Lower leg skin (tissue), 4 donors: ENCODE measurements at regions not wholly inside any gene's neighbourhood (a gene's known extent, or its start where the extent isn't known, plus 50 kb on each side); places are given as distances from the start of the nearest gene placed in this dataset.
"Not testable (repeated sequence)": the region's sequence is repeated elsewhere in the genome, so short reads cannot be mapped to it uniquely, and the experiment has no call there.

ENCODE experiments used
- DNase-seq, 2 donors: peaks; one replicate each; pipeline ENCODE4 v3.0.0-alpha.2; 2019; ENCODE audit warnings: low spot score in 2 of 2
- H3K4me3 ChIP-seq: fragments of 200-600 bp; sonication (generic); 2 replicates; pipeline ENCODE4 v1.5.1; 2017; ENCODE audit warnings: mild to moderate bottlenecking, low read depth; ENCODE audit not compliant: poor library complexity, severe bottlenecking
- POLR2A ChIP-seq, 2 donors: fragments of 450-650 bp; IDR thresholded peaks; one replicate each; pipeline ENCODE4 v1.6.1; 2016 to 2017; ENCODE audit warnings: antibody characterized with exemption in 2 of 2, mild to moderate bottlenecking in 1 of 2, moderate library complexity in 1 of 2
- WGBS, 2 donors: methylation state at CpG; one replicate each; pipeline ENCODE4 v1.1.5; 2018; 5-methylcytosine and 5-hydroxymethylcytosine counted together
- intact Hi-C: fragments of 100-400 bp; cut with DNase I; formaldehyde crosslinking; loops from one replicate; pipeline ENCODE4 v1.15.0; 2023; ENCODE audit warnings: low total_unique reads
- TF ChIP-seq, protein P1 (sequence below), 3 donors: fragments of 450-650 bp; IDR thresholded peaks; one replicate each; pipeline ENCODE4 v1.5.1; 2016; ENCODE audit warnings: antibody characterized with exemption in 3 of 3, mild to moderate bottlenecking in 3 of 3, moderate library complexity in 2 of 3

DNA sequence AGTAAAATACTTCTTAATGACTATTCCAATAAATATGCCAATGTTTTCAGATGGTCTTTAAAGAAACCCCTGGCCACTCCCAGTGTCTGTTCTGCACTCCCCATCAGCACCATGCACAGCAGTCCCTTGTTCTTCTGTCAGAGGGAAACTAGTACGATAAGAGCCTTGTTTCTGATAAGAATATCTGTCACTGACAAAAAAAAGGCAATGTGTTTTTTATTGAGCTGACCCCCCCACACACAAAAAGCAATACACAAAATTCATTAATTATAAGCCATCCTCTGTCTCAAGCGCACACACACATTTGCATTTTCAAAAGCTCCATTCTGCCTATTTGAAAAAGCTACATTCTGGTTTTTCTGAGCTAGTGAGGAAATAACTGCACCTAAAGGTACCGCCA, 119.1 kb downstream of the ENC1 start:
- intact Hi-C loops = no loop called here
- DNase-seq = no peak
- 82 to 92% methylated on average over 3 of the region's 3 CpGs for WGBS, 2 donors
- no peak overlapping the region for H3K4me3 ChIP-seq
- TF ChIP-seq, protein P1, sequence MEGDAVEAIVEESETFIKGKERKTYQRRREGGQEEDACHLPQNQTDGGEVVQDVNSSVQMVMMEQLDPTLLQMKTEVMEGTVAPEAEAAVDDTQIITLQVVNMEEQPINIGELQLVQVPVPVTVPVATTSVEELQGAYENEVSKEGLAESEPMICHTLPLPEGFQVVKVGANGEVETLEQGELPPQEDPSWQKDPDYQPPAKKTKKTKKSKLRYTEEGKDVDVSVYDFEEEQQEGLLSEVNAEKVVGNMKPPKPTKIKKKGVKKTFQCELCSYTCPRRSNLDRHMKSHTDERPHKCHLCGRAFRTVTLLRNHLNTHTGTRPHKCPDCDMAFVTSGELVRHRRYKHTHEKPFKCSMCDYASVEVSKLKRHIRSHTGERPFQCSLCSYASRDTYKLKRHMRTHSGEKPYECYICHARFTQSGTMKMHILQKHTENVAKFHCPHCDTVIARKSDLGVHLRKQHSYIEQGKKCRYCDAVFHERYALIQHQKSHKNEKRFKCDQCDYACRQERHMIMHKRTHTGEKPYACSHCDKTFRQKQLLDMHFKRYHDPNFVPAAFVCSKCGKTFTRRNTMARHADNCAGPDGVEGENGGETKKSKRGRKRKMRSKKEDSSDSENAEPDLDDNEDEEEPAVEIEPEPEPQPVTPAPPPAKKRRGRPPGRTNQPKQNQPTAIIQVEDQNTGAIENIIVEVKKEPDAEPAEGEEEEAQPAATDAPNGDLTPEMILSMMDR (IDR thresholded peaks at IDR 0.05) = no peak
- no peak for TF ChIP-seq POLR2A (IDR thresholded peaks at IDR 0.05)

DNA sequence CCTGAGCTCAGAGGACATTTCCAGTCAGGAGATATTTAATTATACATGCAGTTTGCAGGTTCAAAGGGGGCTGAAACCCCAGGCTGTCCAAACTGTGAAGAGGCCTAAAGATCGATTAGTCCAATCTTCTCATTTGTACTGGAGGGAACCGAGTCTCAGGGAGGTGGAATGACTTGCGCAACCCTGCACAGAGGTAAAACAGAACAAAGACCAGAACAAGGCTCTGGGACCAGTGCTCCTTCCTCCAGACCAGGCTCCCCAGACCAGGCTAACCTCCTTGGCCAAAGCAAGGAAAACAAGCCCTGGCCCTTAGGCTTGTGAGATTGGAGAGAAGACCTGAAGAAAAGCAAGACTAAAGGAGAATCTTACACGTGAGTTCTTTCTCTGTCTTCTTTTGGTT, 120.8 kb downstream of the ENC1 start:
- intact Hi-C loops = no loop called here
- 89 to 94% methylated on average over 4 of the region's 4 CpGs for WGBS, 2 donors
- H3K4me3 ChIP-seq = no peak overlapping the region
- no peak for DNase-seq
- no peak for TF ChIP-seq POLR2A (IDR thresholded peaks at IDR 0.05)
- TF ChIP-seq, protein P1 (IDR thresholded peaks at IDR 0.05) = no peak

DNA sequence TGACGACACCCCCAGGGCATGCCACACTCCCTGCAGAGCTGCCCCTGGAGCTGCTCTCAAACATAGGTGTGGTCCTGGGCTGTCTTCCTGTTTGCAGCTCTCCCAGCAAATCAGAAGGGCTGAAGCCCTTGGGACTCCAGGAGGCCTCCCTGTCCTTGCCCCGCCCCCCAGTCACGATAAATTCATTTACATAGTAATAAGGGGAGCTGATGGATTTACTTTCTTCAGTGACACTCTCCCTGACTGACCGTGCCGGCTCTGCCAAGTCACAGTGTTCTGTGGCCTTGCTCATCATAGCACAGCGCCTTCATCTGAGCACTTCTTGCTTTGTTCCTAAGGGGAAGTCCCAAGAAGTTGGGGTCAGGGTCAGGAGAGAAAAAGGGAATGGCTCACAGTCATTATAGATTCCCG, 121.4 kb downstream of the ENC1 start:
- no peak overlapping the region for H3K4me3 ChIP-seq
- DNase-seq = no peak
- 72 to 87% methylated on average over 7 of the region's 7 CpGs for WGBS, 2 donors
- no peak for TF ChIP-seq POLR2A (IDR thresholded peaks at IDR 0.05)
- TF ChIP-seq, protein P1 (IDR thresholded peaks at IDR 0.05) = no peak
- intact Hi-C loops = no loop called here

DNA sequence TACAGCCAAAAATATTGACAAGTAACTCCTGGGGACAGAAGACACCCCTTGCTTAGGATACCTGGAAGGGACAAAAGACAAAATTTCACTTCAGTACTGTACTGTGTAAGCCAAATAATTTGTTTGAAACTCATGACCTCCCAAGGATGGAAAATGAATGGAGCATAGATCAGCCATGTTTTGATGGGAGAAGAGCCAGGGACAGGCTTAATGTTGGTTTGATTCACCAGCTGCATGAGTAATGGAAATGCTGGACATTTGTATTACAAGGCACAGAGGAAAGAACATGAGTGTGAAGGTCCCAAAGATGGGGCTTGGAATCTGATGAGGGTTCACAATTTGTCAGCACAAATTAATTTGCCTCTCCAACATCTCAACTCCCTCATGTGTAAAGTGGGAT, 122.8 kb downstream of the ENC1 start:
- DNase-seq = no peak
- TF ChIP-seq, protein P1 (IDR thresholded peaks at IDR 0.05) = no peak
- TF ChIP-seq POLR2A (IDR thresholded peaks at IDR 0.05) = no peak
- H3K4me3 ChIP-seq = no peak overlapping the region
- intact Hi-C loops = no loop called here

DNA sequence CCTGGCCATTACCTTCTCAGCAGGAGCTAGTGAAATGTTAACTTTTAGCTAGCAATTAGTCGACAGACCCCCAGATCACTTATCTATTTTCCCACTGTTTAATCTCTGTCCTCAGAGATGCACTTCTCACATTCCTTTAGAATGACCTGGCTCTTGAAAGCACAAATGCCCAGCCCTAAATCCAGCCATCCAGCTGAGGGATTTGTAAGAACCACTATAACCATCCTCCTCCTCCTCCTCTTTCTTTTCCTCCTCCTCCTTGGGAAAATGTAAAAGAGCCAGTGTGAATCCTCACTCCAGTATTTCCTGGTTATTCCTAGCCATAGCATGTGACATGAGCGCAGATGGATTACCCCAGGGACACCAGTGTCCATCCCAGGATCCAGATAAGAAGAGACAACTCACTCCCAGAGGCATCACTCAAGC, 124.3 kb downstream of the ENC1 start:
- TF ChIP-seq, protein P1 (IDR thresholded peaks at IDR 0.05) = no peak
- no peak for TF ChIP-seq POLR2A (IDR thresholded peaks at IDR 0.05)
- intact Hi-C loops = no loop called here
- 91 to 95% methylated on average over 2 of the region's 2 CpGs for WGBS, 2 donors

DNA sequence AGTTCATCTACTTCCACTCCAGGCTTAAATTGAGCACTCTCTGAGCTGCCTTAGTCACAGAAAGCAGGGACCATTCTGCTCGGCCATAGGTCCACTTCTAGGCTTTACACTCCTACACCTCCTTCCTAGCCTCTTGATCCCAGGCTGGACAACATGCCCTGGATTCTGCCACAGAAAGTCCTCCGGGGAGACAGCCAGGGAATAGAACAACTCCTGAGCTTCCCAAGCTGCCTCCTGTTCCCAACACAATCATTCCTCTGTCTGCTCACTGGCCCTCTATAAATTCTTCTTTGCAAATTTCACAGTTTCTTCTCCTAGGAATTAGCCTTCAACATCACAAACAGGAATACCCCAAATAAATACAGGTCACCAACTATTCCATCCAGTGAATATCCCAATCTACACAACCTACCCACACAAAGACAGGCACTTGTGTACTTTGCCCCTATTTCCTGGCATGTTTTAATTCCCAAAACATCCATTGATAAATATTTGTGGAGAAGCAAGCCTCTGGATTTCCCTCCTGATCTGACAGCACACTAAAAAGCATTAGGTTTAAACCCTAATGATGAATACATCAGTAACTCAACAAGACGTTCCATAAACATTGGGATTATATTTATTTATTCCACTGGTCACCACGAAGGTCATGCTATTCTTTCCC, 125.5 kb downstream of the ENC1 start:
- intact Hi-C loops = no loop called here
- TF ChIP-seq, protein P1 (IDR thresholded peaks at IDR 0.05) = no peak
- TF ChIP-seq POLR2A (IDR thresholded peaks at IDR 0.05) = no peak
- no peak for DNase-seq
- 80 to 91% methylated on average over 4 of the region's 4 CpGs for WGBS, 2 donors
- H3K4me3 ChIP-seq = no peak overlapping the region

More for the DNA sequence above, 124.3 kb downstream of the ENC1 start:
- H3K4me3 ChIP-seq = no peak overlapping the region
- DNase-seq = no peak

DNA sequence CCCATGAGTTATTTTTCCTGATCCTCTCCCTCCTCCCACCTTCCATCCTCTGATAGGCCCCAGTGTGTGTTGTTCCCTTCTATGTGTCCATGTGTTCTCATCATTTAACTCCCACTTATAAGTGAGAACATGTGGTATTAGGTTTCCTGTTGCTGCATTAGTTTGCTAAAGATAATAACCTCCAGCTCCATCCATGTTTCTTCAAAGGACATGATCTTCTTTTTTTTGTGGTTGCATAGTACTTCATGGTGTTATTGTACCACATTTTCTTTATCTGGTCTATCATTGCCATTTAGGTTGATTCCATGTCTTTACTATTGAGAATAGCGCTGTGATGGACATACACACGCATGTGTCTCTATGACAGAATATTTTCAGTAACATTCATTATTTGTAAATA, 128.8 kb downstream of the ENC1 start:
- intact Hi-C loops = not testable (repeated sequence)

More for the DNA sequence above, 128.8 kb downstream of the ENC1 start:
- not testable (repeated sequence) for DNase-seq, H3K4me3 ChIP-seq
- 96 to 100% methylated on average over 2 of the region's 2 CpGs for WGBS, 2 donors
